T-helper 1 cell treated with Interleukin-12 subunit alpha and Interleukin-12 subunit beta and Interleukin-4 antibody, amounts not matched to agents 30 ng/mL and 1 ng/mL, for 36 hours (primary cell): ENCODE measurements at regions not wholly inside any gene's neighbourhood (a gene's known extent, or its start where the extent isn't known, plus 50 kb on each side); places are given as distances from the start of the nearest gene placed in this dataset.
"Not testable (repeated sequence)": the region's sequence is repeated elsewhere in the genome, so short reads cannot be mapped to it uniquely, and the experiment has no call there.

Experiments
- intact Hi-C: fragments of 100-400 bp; cut with micrococcal nuclease; formaldehyde crosslinking; loops from one replicate; pipeline ENCODE4 v1.15.1; 2024

DNA sequence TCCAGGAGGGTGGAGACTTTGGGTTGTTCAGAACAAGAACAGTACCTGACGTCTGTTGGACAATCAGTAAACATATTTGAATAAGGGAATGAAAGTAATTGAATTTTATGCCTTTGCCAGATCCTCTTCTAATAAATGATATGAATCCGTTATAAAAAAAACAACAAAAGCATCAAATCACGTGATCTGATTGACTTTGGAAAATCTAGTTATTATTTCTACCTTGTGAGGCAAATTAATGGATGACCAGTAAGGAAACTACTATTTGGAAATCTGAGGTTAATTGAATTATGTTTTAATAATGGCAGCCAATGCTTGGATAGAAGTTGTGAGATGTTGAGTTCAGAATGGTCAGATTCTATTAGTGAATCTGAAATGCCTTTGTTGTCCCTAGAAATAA, 399.5 kb downstream of the TFAP2B start:
- intact Hi-C loops = no loop called here

DNA sequence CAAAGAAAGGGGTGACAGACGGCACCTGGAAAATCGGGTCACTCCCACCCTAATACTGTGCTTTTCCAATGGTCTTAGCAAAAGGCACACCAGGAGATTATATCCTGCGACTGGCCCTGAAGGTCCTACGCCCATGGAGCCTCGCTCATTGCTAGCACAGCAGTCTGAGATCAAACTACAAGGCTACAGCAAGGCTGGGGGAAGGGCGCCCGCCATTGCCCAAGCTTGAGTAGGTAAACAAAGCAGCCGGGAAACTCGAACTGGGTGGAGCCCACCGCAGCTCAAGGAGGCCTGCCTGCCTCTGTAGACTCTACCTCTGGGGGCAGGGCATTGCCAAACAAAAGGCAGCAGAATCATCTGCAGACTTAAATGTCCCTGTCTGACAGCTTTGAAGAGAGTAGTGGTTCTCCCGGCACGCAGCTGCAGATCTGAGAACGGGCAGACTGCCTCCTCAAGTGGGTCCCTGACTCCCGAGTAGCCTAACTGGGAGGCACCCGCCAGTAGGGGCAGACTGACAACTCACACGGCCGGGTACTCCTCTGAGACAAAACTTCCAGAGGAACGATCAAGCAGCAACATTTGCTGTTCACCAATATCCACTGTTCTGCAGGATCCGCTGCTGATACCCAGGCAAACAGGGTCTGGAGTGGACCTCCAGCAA, 406.0 kb downstream of the TFAP2B start:
- intact Hi-C loops = not testable (repeated sequence)

DNA sequence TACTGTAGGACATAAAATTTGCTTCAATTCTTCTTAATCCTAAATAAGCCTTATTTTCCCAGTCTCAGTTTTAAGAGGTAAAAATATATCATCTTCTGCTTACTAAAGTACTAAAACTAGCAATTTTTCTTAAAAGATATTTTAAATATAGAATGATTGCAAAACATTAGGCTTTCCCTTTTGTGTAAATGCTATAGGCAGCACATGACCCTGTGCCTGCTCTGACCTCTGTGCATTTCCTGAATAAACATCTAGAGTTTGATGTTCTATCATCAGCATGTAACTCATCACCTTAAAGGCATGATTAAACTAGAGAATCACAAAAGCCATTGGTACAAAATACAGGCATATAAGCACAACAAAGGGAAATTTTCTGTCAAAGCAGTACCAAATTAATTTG, 422.7 kb downstream of the TFAP2B start:
- intact Hi-C loops = no loop called here

DNA sequence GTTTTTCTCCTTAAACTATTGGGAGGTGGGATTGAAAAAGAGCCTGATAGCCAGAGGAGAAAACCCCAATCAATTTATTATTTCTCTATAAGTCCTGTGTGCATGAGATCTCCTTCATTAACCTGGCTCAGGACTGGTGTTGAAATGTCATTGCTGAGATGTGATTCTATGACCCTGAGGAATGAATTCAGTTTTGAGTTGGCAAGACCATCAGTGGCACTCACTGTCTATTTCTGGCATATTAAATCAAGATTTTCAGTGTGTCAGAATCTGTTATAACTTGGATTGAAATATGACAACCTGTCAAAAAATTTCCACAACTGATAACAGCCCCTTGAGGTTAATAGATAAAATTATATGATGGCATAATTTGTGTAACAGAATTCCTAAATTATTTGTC, 431.1 kb downstream of the TFAP2B start:
- intact Hi-C loops = no loop called here

DNA sequence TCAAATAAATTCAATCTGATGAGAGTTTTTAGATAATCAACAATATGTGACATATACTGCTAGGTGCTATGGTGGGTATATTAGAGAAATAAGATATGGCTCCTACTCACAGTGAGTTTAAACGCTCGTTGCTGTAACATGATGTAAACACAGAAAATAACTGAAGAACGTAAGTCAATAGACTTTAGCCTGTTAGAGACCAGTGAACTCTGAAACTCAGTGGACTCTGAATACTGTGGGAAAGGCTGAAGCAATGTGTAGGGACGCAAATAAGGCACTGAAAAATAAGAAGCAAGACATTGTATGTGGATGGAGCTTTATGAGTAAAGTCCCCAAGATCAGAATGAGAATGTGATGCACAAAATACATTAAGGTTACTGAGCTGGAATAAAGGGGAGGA, 431.6 kb downstream of the TFAP2B start:
- intact Hi-C loops = no loop called here

DNA sequence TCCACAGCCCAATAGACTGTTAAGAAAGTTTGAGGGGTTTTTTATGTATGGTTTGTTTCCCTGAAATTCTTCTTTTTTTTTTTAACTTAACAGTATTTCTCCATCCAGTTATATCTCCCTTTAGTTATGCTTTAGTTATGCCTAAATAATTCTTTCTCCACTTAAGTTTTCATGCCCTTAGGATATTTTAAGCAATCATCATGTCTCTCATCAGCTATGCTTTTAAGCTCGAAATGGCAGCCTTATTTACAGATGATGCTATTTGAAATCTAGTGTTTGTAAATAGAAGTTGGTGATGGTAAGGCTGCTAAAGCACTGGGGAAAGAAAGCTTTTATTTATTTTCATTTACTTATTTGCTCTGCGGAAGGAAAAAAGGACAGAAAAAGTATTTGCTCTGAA, 439.3 kb downstream of the TFAP2B start:
- intact Hi-C loops = no loop called here

DNA sequence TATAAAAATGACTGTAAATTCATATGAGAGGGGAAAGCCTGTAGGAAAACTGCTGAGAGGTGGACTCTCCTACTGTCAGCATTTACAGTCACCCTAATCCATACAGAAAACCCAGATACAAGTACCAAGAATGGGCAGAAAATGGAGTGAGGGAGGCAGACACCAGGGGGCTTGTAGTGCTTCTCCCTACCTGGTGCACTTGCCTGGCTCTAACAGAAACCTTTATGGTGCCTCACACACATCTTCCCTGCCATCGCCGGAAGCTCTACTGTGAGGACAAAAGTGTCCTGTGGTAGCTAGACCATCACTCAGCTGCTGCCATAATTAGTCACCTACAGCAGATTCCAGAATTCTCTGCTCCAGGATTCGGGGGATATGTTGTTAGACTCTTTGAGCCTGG, 441.3 kb downstream of the TFAP2B start:
- intact Hi-C loops = no loop called here

DNA sequence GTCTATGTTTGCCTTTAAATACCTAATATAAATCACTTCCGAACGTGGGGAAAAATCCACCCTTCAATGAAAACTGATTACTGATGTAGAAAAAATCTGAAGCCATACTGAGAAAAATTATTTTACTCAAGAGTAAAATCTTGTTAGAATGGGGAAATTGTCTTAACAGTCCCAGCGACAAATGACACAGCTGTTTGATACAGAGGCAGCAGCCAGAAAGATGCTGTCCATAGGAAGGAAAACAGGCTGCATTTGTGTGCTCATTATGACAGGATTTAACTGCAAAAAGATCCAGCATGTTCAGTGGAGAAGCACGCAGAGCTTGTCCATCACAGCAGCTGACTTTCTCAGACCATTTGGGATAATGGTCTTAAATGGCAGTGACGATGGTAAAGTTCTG, 443.0 kb downstream of the TFAP2B start:
- intact Hi-C loops = no loop called here

DNA sequence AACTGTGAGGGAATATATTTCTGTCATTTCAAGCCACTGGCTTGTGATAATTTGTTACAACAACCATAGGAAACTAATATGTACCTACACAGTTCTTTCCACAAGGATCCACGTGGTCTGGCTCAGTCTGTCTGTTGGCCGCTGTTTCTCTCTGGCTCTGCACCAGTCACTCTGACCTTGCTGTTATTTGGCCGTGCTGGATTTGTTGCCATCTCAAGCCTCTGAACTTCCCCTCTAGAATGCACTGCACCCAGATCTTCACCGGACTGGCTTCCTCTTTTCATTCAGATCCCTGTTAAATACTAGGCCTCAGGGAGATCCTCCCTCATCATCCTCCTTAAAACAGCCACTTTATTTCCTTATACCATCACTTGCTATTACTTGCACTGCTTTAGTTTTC, 446.8 kb downstream of the TFAP2B start:
- intact Hi-C loops = no loop called here

DNA sequence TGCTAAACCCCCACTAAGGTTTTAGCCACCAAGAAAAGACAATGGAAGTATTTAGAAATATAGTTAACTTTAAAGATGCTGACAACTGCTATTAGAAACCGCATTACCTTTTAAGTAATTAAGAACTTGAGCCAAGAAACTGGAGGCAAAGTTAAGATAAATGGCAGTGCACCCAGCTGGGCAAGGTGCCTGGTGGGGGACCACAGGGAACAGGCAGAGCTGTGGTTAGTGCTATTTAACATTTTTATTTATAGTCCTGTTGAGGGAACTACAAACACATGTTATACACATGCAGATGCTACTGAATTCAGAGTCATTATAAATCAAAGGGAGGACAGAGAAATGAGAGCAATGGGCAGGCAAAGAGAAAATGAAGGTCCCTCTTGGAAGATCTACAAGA, 447.9 kb downstream of the TFAP2B start:
- intact Hi-C loops = no loop called here

DNA sequence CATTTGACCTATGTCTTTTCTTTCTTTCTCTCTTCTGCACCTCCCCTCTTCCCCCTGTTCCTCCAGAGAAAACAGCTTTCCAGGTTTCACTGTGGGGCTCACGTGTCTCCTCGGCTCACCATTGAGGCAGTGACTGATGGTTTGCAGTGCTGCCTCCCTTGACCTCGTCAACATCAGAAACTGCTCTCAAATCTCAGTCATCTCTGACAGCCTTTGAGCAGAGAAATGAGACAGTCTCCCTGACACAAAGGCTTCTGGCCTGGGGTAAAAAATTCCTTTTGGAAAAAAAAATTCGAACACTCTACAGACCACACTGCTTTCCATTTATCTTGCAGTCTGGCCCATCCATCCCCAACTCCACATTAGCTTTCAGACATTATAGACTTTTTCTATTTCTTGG, 450.0 kb downstream of the TFAP2B start:
- intact Hi-C loops = no loop called here

DNA sequence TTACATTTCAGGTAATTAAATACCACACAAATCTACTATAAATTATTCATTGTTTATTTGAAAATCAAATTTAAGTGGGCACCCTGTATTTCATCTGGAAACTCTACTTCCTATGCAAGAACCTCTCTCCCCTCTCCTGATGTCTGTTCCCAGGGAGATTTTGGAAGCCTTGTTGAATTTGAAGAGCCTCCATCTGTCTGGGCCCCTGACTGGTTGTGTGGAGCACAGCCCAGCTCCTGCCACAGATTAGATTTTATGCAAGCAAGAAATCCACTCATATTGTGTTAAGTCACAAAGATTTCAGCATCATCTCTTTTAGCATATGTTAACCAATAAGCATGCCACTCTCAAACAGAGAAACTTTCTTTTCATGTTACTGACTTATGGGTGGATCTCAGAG, 451.2 kb downstream of the TFAP2B start:
- intact Hi-C loops = no loop called here

DNA sequence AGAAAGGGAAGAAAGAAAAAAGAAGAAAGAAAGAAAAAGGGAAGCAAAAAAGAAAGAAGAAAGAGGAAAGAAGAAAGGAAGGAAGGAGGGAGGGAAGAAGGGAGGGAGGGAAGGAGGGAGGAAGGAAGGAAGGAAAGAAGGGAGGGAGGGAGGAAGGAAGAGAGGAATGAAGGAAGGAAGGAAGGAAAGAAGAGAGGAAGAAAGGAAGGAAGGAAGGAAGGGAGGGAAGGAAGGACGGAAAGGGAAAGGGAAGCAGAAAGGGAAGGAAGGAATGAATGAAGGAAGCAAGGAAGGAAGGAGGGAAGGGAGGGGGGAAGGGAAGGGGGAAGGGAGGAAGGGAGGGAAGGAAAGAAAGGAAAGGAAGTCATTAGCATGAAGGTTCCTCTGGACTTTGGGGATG, 452.9 kb downstream of the TFAP2B start:
- intact Hi-C loops = no loop called here

DNA sequence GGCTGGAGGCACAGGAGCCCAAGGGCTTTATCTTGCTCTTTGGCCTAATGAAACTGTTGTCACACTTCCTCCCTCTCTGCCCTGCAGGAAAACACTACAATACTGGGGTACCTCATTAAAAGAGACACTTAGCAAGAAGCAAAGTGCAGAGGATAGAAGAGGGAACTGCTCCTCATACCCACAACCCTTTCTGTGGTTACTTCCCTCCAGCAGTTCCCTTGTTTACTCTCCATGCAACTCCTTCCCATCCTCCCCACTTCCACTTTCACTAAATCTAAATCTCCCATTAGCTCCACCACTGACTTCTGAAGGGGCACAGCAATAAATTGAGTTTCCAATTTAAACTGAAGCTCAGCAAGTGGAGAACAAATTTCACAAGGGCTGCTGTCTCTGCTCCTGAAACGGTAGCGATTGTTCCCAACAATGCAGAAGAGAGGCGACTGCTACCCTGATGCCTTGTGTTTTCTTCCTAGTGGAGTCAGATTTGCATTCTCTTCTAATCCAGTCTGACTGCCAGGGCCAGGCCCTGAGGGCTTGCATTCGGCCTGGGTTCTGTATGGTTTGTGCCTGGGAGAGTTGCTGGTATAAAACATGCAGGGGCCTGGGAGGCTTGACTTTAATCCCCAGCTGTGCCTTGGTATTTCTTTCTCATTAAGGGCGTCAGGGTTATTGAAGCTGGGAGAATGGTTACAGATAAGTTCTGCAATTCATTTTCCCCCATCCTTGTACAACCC, 454.7 kb downstream of the TFAP2B start:
- intact Hi-C loops = no loop called here

DNA sequence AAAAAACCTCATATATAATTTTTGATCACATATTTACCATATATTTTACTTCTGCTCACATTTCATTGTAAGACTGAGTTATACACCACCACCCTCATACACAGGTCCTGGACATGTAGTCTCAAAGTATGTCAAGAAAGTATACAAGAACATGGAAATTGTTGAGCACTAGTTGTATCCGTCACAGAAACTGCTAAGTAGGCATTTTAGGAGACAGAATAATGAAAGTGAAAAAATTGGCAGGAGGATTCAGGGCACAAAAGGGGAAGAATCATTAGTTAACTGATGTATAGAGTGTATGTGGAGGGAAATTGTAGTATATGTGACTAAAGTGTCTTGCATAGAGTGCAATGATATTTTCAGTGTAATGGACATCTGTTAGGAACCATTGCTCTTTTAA, 458.8 kb downstream of the TFAP2B start:
- intact Hi-C loops = no loop called here

DNA sequence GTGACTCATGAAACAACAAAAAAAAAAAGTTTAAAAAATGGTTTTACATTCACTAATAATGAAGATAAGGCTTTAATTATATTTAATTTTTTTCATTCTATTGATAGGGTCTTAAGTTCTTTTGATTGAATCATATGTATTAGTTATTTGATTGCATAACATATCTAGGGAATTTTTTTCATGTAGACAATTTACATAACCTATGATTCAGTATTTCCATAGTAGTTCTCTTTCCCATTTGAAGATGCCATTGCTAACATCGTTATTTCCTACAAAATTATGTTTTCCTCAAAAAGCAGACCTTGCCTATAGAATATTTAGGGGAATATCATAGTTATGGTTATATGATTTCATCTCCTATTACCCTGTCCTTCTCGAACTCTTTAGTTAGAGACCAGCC, 463.4 kb downstream of the TFAP2B start:
- intact Hi-C loops = no loop called here

DNA sequence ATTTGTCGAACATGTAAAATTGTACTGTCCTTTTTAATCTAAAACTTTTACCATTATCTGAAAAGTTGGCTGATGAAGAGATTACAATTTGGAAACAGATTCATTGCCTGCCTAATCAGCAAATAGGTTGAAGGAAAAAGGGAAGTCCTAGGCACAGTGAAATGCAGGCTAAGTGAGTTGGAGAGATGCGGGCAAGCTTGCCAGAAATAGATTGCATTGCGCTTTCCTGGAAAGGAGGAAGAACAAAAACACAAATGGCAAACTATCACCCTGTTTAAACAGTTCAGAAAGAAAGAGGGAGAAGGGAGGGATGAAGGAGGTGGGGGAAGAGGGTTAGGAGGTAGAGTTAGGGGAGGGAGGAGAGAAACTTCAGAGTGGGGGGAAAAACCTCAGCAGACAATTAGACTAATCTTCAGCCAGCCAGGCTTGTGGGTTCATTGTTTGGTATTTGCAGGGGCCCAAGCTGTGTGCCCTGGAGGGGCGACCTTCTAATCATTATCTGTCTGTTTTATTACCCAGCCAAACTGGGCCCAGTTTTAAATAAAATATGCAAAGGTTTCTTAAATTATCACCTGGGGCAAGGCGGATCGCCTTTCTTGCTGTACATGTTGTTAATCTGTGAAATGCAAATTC, 465.2 kb downstream of the TFAP2B start:
- intact Hi-C loops = no loop called here

DNA sequence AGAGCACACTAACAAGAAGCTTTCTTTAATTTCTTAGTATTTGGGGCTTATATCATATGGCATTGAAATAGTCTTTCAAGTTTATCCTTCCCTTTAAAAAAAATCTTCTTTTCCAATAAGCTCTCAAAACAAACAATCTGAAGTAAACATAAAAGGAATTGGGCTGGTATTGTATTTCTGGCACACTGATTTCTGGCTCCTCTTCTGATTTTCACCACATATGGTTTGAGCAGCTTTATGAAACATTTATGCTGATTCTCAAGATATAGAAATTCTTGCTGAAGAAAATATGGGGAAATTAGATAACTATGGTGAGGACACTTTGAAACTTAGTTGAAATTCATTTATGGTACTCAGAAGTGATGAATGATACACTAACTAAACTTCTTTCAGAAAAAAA, 467.2 kb downstream of the TFAP2B start:
- intact Hi-C loops = no loop called here

DNA sequence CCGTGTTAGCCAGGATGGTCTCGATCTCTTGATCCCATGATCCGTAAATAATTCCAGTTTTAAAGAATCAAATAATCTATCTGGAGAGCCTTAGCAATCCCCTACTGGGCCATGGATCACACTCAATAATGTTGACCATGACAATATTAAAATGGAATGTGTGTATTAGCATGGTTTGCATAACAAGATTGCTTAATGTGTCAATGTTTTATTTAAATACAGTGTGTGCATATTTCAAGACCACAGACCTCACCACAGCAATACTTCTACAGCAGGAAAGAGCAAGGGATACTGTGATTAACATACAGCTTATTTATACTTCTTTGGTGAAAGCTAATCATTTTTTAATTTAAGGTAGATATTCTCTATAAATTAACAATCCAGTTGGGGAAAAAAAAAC, 470.4 kb downstream of the TFAP2B start:
- intact Hi-C loops = no loop called here

DNA sequence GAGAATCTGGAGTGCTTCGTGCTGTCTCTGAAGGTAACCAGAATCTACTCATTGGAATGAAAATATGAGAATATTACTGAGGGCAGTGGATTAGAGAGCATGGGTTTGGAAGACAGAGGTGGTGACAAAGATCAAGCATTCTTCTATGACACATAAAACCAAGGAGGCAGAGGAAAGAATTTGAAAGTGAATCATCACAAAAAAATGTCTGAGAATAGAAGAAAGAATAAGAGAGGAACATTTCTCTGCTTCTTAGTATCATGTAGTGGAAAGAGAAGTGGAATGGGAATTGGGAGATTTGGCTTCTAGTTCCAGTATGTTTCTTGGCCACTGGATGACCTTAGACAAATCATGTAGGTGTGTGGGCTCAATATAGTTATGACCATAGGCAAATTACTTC, 474.0 kb downstream of the TFAP2B start:
- intact Hi-C loops = no loop called here

DNA sequence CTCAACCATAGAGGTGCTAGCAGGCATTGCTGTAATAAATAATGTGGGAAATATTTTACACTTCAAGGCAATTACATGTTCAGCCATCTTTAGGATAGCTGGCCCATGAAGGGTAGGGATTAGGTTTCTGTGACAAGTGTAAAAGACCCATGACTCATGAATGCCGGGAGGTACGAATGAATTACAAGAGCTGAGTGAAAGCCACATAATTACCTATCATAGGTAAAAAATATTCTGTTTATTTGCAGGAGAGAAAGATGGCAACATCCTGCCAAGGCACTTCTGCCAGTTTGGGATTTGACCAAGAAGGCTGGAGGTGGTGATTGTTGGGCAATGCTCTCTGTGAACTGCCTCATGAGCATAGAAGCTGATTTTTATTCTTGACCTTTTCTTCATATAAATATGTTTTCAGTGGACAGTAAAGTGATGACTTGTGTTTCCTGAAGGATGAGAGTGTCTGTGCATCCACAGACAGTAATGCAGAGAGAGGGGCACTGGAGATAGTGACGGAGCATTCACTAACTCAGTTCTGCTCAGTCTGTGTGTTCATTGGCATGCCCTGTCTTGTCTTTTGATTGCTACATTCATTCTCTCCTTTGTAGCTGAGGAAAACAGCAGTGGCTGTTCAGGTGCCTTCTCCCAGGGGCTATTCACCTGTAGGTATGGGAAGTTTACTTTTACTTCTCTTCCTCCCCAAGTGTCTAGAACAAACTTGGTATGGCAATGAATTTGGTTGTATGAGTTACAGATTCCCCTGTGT, 481.1 kb downstream of the TFAP2B start:
- intact Hi-C loops = no loop called here

DNA sequence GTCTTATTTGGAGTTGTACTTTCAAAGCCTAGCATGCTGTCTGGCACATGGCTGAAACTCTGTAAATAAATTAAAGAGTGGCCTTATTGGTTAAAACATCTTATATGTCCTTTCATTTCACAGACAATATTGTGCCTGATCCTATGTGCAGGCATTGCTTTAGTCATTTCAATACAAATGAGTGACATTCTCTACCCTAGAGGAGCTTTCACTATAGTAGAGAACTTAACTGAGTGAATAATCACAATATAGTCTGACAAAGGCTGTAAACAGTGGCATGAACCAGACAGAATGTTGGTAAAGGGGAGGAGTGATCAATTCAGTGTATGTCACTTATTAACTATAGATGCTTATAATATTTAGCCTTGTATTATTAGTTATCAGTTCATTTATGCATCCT, 481.8 kb downstream of the TFAP2B start:
- intact Hi-C loops = no loop called here
